HepG2 (cell line): ENCODE measurements at regions not wholly inside any gene's neighbourhood (a gene's known extent, or its start where the extent isn't known, plus 50 kb on each side); places are given as distances from the start of the nearest gene placed in this dataset.

Experiments
- HOXA7 ChIP-seq: sonication (generic); formaldehyde crosslinking; IDR thresholded peaks from 2 replicates; pipeline ENCODE4 v1.8.1; 2022; ENCODE audit warnings: mild to moderate bottlenecking, missing genetic modification reagents, moderate library complexity
- NFRKB ChIP-seq: fragments of 450-650 bp; IDR thresholded peaks from 2 replicates; pipeline ENCODE4 v1.6.1; 2017
- POLR2A ChIP-seq, 2 experiments: IDR thresholded peaks; 2 replicates each; pipeline ENCODE4 v1.6.1; 2011; ENCODE audit warnings: low read depth in 2 of 2, low read length in 2 of 2, mild to moderate bottlenecking in 1 of 2, moderate library complexity in 1 of 2; ENCODE audit not compliant: insufficient read depth in 1 of 2
- SOX13 ChIP-seq, 3 experiments: fragments of 450-650 bp in 1 of 3; sonication (generic) in 1 of 3; formaldehyde crosslinking in 1 of 3; IDR thresholded peaks in 2 of 3; conservative IDR thresholded peaks in 1 of 3; 2 replicates each; pipeline versions ENCODE4 v1.5.0 to v1.6.1; 2016 to 2020; ENCODE audit warnings: antibody characterized with exemption in 1 of 3, mild to moderate bottlenecking in 1 of 3, missing compliant biosample characterization in 1 of 3, missing genetic modification reagents in 1 of 3, moderate library complexity in 1 of 3
- SUZ12 ChIP-seq: fragments of 150-350 bp; IDR thresholded peaks from 2 replicates; pipeline ENCODE4 v1.6.1; 2014; ENCODE audit warnings: low read depth, low read length
- ZBTB43 ChIP-seq: sonication (generic); formaldehyde crosslinking; conservative IDR thresholded peaks from 2 replicates; pipeline ENCODE4 v1.4.0; 2020; ENCODE audit warnings: missing genetic modification reagents

GRCh38 chr13:107121793-107122192 is 553.9 kb upstream of the ARGLU1 start:
- TF ChIP-seq SUZ12 (no peak), SOX13 (IDR thresholded peaks at IDR 0.05) (no peak), SOX13 (CRISPR knock-in tag; conservative IDR thresholded peaks at IDR 0.05 in 1 of 2, IDR thresholded peaks at IDR 0.05 in 1 of 2) (no peak), NFRKB (no peak), HOXA7 (CRISPR knock-in tag) (no peak), POLR2A (IDR thresholded peaks at IDR 0.05; ENCODE audit: insufficient read depth in 1 of 2, low read depth in 2 of 2, low read length in 2 of 2) (no peak), ZBTB43 (CRISPR knock-in tag) (no peak)
